IPS-NIHi7 (cell line): ENCODE measurements at regions not wholly inside any gene's neighbourhood (a gene's known extent, or its start where the extent isn't known, plus 50 kb on each side); places are given as distances from the start of the nearest gene placed in this dataset.

Experiments used
- DNase-seq: peaks from one replicate; pipeline ENCODE4 v3.0.0; 2012; ENCODE audit warnings: mixed read lengths; ENCODE audit errors: extremely low spot score

DNA sequence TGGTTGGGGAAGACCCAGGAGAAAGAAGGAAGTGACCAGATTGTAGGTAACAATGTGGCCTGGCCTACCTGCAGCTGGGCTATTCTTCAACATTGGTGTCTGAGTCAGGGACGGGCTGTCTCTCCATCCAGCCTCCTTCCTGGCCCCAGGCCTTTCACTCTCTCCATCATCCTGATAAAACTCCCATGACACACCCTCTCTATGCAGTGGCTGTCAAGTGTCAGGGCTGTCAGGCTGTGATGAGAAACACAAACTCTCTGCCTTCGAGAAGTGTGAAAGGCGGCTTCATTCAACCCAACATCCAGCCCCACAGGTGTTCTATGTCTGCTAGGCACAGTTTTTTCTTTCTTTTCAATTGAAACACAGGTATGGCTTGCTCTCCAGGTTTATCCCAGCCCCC lies 153.3 kb upstream of the VSTM2B start:
- DNase-seq, result peak; percentile 7

GRCh38 chr19:29372921-29373797 lies 152.6 kb upstream of the VSTM2B start:
- peak; percentile 4 for DNase-seq

GRCh38 chr19:29375429-29376119 lies 150.2 kb upstream of the VSTM2B start:
- peak; percentile 4 for DNase-seq

DNA sequence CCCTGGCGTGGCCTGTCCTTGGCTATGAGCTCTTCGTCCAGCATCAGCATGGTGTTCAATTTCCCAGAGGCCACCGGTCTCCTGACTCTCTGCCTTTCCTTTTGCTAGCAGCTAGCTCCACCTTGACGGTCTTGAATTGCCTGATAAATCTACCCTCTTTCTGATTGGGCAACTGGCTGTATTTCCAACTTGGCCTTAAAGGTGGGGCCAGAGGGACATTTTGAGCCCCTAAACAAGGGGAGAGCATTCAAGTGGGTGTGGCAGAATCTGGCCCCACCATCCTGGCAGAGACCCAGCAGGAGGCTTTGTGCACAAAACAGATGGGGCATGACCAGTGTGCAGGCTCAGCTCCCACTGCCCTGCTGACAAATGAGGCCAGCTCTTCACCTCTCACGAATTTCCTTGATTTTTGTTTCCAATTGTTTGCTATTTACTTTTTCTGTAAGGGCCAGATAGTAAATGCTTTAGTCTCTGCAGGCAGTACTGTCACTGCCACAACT lies 148.9 kb upstream of the VSTM2B start:
- peak; percentile 6 for DNase-seq

GRCh38 chr19:29378126-29378525 lies 147.7 kb upstream of the VSTM2B start:
- peak; percentile 5 for DNase-seq

- no peak for DNase-seq
Observed at GRCh38 chr19:29378543-29379080, 147.2 kb upstream of the VSTM2B start.

DNA sequence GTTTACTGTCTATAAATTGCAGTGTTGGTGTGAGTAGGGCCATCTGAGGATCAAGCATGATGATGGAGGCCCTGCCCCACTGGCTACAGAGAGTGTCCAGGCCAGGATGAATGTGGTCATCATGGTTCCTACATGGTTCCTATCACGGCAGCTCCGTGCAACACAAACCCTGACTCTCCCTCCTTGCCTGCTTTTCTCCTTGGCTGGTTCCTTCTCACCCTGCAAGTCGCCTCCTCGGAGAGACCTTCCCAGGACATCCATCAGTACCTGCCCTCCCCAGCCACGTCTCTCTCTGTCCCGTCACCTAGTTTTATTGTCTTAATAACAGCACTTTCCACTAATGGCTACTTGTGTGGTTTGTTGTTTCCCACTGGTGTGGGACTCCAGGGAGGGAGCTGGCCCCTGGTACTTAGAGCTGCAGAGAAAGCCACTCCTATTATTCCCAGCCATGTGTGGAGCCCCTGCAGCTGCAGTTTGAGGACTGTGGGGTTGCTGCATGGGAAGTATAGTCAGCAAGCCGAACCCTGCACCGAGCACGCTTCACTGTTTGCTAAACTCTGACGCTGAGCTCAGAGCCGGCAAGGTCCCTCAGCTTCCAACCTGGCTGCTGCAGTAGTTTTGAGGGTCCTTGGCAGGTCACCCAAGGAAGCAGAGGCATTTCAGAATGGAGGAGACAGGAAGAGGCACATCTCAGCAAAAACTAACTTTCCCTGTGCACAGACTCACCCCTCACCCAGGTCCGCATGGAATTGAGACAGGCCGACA lies 146.4 kb upstream of the VSTM2B start:
- no peak for DNase-seq

DNA sequence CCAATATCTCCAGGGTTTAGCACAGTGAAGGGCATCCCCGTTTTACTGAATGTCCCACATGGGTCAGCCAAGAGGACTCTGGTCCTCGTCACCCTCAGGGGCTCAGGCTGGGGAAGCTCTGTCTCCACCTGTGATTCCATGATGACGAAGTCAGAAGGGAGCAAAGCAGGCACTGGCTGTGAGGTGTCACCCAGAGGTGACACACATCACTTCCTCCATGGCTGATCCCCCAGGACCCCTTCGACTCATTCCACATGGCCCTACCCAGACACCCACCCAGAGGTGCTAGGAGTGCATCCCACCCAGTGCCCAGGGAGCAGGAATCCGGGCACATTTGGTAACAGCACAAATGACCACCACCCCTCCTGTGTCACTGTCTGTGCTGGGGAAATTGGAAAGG lies 145.2 kb upstream of the VSTM2B start:
- DNase-seq, result no peak

GRCh38 chr19:29381353-29382203 lies 144.2 kb upstream of the VSTM2B start:
- DNase-seq, result no peak

- no peak for DNase-seq
Observed at GRCh38 chr19:29383696-29384095, 142.1 kb upstream of the VSTM2B start.

DNA sequence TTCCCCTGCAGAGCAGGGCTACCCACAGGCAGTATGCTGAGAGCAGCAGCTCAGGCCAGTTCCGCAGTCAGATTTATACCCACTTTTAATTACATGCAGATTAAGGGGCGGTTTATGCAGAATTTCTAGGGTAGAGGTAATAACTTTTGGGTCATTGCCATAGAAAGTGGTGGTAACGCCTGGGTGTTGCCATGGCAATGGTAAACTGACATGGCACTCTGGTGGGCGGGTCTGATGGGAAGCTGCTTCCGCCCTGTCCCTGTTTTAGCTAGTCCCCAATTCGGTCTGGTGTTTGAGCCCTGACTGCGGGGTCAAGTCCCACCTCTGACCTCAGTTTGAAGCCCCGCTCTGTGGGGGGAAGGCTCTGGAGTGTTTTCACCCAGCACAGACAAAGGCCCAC lies 141.1 kb upstream of the VSTM2B start:
- no peak for DNase-seq

- DNase-seq, result no peak
Observed at GRCh38 chr19:29385191-29385795, 140.5 kb upstream of the VSTM2B start.

DNA sequence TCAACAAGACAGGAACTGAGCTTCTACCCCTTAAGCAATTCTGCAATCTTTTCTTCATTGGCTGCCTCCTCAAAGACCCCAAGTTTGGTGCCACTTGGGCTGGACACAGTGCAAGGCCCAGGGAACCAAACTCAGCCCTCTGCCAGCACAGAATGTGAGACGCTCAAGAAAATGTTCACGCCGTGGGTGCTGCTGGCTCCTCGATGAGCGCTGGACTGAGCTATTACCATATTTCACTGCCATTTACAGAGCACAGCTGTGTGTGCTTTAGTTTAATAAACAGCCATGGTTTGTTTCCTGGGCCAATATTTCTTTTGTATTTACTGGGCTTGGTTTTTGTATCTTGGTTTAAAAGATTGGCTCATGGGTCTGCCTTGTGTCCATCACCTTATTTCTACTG lies 138.8 kb upstream of the VSTM2B start:
- DNase-seq, result no peak

- DNase-seq, result no peak
Observed at GRCh38 chr19:29387586-29387985, 138.2 kb upstream of the VSTM2B start.

- no peak for DNase-seq
Observed at GRCh38 chr19:29389495-29389894, 136.3 kb upstream of the VSTM2B start.

- DNase-seq, result no peak
Observed at GRCh38 chr19:29390742-29391141, 135.1 kb upstream of the VSTM2B start.

- no peak for DNase-seq
Observed at GRCh38 chr19:29393915-29394460, 131.8 kb upstream of the VSTM2B start.

GRCh38 chr19:29395111-29395733 lies 130.6 kb upstream of the VSTM2B start:
- DNase-seq, result no peak

- DNase-seq, result no peak
Observed at GRCh38 chr19:29395734-29396414, 129.9 kb upstream of the VSTM2B start.
